Retinal pigment epithelial cell (primary cell): ENCODE measurements at regions not wholly inside any gene's neighbourhood (a gene's known extent, or its start where the extent isn't known, plus 50 kb on each side); places are given as distances from the start of the nearest gene placed in this dataset.

Experiments
- DNase-seq: peaks from one replicate; pipeline ENCODE4 v3.0.0-alpha.2; 2010; ENCODE audit warnings: low read depth
- H3K4me3 ChIP-seq: 2 replicates; pipeline ENCODE4 v1.5.1; 2011; ENCODE audit warnings: mild to moderate bottlenecking, low read length, control low read depth, moderate library complexity
- TF ChIP-seq, protein P1 (sequence below): conservative IDR thresholded peaks from 2 replicates; pipeline ENCODE4 v1.5.1; 2011; ENCODE audit warnings: low read depth, low read length, control low read depth, inconsistent platforms

DNA sequence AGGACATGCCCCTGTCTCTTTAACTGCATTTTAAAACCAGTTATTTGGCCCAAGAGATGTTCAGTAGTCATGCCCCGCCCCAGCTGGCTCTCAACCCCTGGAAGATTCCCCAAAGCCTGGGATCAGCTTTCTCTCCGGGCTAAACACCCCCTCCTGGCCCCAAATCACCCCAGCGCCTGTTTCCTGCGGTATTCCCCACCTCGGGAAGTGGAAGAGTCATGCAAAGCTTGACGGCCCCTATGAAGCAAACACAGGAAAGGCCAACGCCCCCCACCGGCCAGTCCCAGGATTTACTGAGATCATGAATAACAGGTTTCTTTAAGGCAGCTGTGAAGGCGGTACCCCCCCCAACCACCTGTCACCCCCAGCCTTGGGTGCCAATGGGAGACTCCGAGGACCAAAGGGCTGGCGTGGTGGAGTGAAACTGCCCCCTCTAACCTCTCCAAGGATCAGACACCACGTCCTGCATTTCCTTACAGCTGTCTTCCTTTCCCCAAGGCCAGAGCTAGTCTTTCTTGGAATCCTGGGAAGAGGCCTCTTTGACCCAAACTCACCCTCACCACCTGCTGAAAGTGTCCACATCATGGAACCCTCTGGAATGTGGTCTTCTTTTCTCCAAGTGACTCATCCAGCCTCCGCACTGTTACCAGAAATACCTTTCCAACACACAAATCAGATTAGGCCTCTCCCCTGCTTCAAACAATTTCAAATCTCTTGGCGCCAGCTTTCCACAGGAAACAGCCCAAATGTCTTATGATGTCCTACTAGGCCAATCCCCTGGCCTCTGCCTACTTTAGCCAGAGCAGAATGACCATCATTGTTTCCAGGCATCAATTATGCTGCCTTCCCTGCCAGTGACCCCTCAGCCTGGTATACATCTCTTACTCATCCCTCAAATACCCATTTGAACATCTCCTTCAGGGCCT is 301.5 kb downstream of the ZEB1 start:
- DNase-seq, result peak; percentile 28
- TF ChIP-seq, protein P1, sequence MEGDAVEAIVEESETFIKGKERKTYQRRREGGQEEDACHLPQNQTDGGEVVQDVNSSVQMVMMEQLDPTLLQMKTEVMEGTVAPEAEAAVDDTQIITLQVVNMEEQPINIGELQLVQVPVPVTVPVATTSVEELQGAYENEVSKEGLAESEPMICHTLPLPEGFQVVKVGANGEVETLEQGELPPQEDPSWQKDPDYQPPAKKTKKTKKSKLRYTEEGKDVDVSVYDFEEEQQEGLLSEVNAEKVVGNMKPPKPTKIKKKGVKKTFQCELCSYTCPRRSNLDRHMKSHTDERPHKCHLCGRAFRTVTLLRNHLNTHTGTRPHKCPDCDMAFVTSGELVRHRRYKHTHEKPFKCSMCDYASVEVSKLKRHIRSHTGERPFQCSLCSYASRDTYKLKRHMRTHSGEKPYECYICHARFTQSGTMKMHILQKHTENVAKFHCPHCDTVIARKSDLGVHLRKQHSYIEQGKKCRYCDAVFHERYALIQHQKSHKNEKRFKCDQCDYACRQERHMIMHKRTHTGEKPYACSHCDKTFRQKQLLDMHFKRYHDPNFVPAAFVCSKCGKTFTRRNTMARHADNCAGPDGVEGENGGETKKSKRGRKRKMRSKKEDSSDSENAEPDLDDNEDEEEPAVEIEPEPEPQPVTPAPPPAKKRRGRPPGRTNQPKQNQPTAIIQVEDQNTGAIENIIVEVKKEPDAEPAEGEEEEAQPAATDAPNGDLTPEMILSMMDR, result no peak
- no peak overlapping the region for H3K4me3 ChIP-seq

DNA sequence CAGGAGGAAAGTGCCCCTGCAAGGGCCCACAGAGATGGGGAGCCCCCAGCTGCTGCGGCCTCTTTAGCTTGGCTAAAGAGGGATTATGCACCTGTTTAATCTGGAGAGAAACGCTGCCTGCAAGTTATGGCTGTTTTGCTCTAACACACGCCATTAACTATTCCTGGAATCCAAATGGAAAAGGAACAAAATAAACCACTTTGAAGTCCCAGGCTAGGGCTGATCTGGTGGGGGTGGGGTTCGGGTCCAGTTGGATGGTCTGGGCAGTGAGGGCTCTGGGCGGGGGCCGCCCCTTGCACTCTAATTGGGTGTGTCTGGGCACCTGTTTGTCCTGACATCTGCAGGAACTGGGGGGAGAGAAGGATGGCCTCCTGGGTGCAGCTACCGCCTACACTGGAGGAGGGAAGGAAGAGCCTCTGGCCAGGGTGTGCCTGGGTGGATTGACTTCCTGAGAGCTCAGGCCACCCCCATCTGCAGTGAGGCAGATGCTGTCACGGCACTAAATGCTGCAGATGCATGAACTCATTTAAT is 300.6 kb downstream of the ZEB1 start:
- H3K4me3 ChIP-seq, result no peak overlapping the region
- no peak for DNase-seq
- TF ChIP-seq, protein P1, result no peak

- no peak overlapping the region for H3K4me3 ChIP-seq
- DNase-seq, result no peak
- TF ChIP-seq, protein P1, result no peak
Observed at GRCh38 chr10:31618541-31619291, 299.7 kb downstream of the ZEB1 start.

DNA sequence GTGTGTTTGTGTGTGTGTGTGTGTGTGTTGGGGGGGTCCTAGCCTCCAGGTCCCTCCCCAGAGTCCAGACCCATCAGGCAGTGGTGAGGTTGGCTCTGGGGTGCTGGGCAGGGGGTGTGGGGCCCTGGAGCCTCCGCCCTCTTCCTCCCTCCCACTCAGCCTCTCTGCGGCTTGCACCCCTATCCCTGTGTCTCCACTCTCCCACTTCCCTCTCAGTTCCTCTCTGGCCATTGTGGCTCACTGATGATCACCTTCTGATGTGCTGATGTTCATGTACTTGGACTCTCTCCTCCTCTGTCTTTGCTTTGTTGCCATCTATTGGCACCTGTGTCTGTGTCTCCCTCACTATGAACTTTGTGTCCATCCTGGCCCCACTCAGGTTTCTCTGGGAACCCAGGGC is 298.7 kb downstream of the ZEB1 start:
- DNase-seq, result no peak
- TF ChIP-seq, protein P1, result no peak
- no peak overlapping the region for H3K4me3 ChIP-seq

- DNase-seq, result no peak
- TF ChIP-seq, protein P1, result no peak
- H3K4me3 ChIP-seq, result no peak overlapping the region
Observed at GRCh38 chr10:31617133-31617532, 298.1 kb downstream of the ZEB1 start.

- TF ChIP-seq, protein P1, result no peak
- DNase-seq, result no peak
- H3K4me3 ChIP-seq, result no peak overlapping the region
Observed at GRCh38 chr10:31615129-31615528, 296.1 kb downstream of the ZEB1 start.

GRCh38 chr10:31614611-31615010 is 295.6 kb downstream of the ZEB1 start:
- no peak overlapping the region for H3K4me3 ChIP-seq
- no peak for DNase-seq
- TF ChIP-seq, protein P1, result no peak
